Ureter (tissue), 1 donor: ENCODE measurements at regions not wholly inside any gene's neighbourhood (a gene's known extent, or its start where the extent isn't known, plus 50 kb on each side); places are given as distances from the start of the nearest gene placed in this dataset.
"Not testable (repeated sequence)": the region's sequence is repeated elsewhere in the genome, so short reads cannot be mapped to it uniquely, and the experiment has no call there.

Source experiments
- DNase-seq: peaks from one replicate; pipeline ENCODE4 v3.0.0-alpha.2; 2020; ENCODE audit warnings: low spot score
- donor health status: DM: yes; HTN: yes; CAD: no.

- no peak for DNase-seq
These were observed 278.9 kb upstream of the DIO3 start for GRCh38 chr14:101282418-101282817.

- DNase-seq = no peak
These were observed 276.6 kb upstream of the DIO3 start for GRCh38 chr14:101284711-101285110.

GRCh38 chr14:101286271-101287018 is 274.9 kb upstream of the DIO3 start:
- no peak for DNase-seq

- DNase-seq = no peak
These were observed 272.7 kb upstream of the DIO3 start for GRCh38 chr14:101288436-101289229.

GRCh38 chr14:101289230-101289690 is 272.0 kb upstream of the DIO3 start:
- DNase-seq = no peak

- no peak for DNase-seq
These were observed 271.4 kb upstream of the DIO3 start for GRCh38 chr14:101289911-101290310.

- no peak for DNase-seq
These were observed 270.7 kb upstream of the DIO3 start for GRCh38 chr14:101290611-101291010.

GRCh38 chr14:101291390-101291789 is 269.9 kb upstream of the DIO3 start:
- DNase-seq = no peak

GRCh38 chr14:101292448-101292847 is 268.8 kb upstream of the DIO3 start:
- no peak for DNase-seq

GRCh38 chr14:101293605-101294004 is 267.7 kb upstream of the DIO3 start:
- no peak for DNase-seq

GRCh38 chr14:101294136-101294535 is 267.2 kb upstream of the DIO3 start:
- no peak for DNase-seq

- not testable (repeated sequence) for DNase-seq
These were observed 261.5 kb upstream of the DIO3 start for GRCh38 chr14:101299781-101300180.

GRCh38 chr14:101301011-101301410 is 260.3 kb upstream of the DIO3 start:
- DNase-seq = no peak

- DNase-seq = not testable (repeated sequence)
These were observed 254.1 kb upstream of the DIO3 start for GRCh38 chr14:101307162-101307561.

GRCh38 chr14:101311186-101311585 is 250.1 kb upstream of the DIO3 start:
- not testable (repeated sequence) for DNase-seq

- DNase-seq = no peak
These were observed 248.0 kb upstream of the DIO3 start for GRCh38 chr14:101313268-101313667.

- no peak for DNase-seq
These were observed 245.4 kb upstream of the DIO3 start for GRCh38 chr14:101315802-101316296.

- DNase-seq = no peak
These were observed 243.0 kb upstream of the DIO3 start for GRCh38 chr14:101318271-101318670.

- no peak for DNase-seq
These were observed 240.9 kb upstream of the DIO3 start for GRCh38 chr14:101320396-101320795.

- no peak for DNase-seq
These were observed 239.1 kb upstream of the DIO3 start for GRCh38 chr14:101322223-101322622.

- no peak for DNase-seq
These were observed 238.2 kb upstream of the DIO3 start for GRCh38 chr14:101323111-101323510.

- DNase-seq = not testable (repeated sequence)
These were observed 237.6 kb upstream of the DIO3 start for GRCh38 chr14:101323614-101324235.
